WTC11 (cell line): ENCODE measurements at regions not wholly inside any gene's neighbourhood (a gene's known extent, or its start where the extent isn't known, plus 50 kb on each side); places are given as distances from the start of the nearest gene placed in this dataset.

ENCODE experiments used
- ATAC-seq: fragments of 200-7000 bp; cut with Tn5 transposase; 2 replicates; pipeline ENCODE4 v1.10.0; 2021; ENCODE audit warnings: mild to moderate bottlenecking, moderate library complexity
- CTCF ChIA-PET: fragments of 300-600 bp; sonication (Branson Sonifier 250); formaldehyde crosslinking; loops from one replicate; lab custom pipeline; 2021; ENCODE audit warnings: antibody characterized with exemption; lab: Charles Lee
- POLR2A ChIA-PET: fragments of 350-600 bp; sonication (Branson Sonifier 250); formaldehyde crosslinking; loops from one replicate; lab custom pipeline; 2021; ENCODE audit warnings: antibody characterized with exemption; lab: Charles Lee
- DNase-seq: peaks from one replicate; pipeline ENCODE4 v3.0.0; 2021; ENCODE audit warnings: low spot score
- H3K27ac Mint-ChIP-seq: 2 replicates; pipeline ENCODE4 v1.8.0; 2021; ENCODE audit warnings: mixed read lengths
- H3K27me3 Mint-ChIP-seq: 2 replicates; pipeline ENCODE4 v1.8.0; 2021; ENCODE audit warnings: low read depth, mild to moderate bottlenecking, moderate library complexity, mixed read lengths
- H3K36me3 Mint-ChIP-seq: 2 replicates; pipeline ENCODE4 v1.8.0; 2021; ENCODE audit warnings: mixed read lengths
- H3K4me1 Mint-ChIP-seq: 2 replicates; pipeline ENCODE4 v1.8.0; 2022; ENCODE audit warnings: mixed read lengths
- H3K4me3 Mint-ChIP-seq: 2 replicates; pipeline ENCODE4 v1.8.0; 2021; ENCODE audit warnings: mild to moderate bottlenecking, moderate library complexity, mixed read lengths
- H3K9me3 Mint-ChIP-seq: 2 replicates; pipeline ENCODE4 v1.8.0; 2021; ENCODE audit warnings: mixed read lengths
- GRHL2 ChIP-seq: fragments of 250-450 bp; sonication (Bioruptor Pico); IDR thresholded peaks from 2 replicates; pipeline ENCODE4 v1.8.0; 2022; ENCODE audit warnings: mild to moderate bottlenecking, moderate library complexity; ENCODE audit not compliant: insufficient replicate concordance, severe bottlenecking
- RELA ChIP-seq: sonication (generic); formaldehyde crosslinking; IDR thresholded peaks from 2 replicates; pipeline ENCODE4 v1.8.1; 2022; ENCODE audit warnings: missing genetic modification reagents, mild to moderate bottlenecking, borderline replicate concordance
- RORB ChIP-seq: fragments of 250-450 bp; sonication (Bioruptor Pico); IDR thresholded peaks from 2 replicates; pipeline ENCODE4 v1.9.0; 2021; ENCODE audit warnings: mild to moderate bottlenecking
- SMAD4 ChIP-seq: sonication (generic); formaldehyde crosslinking; IDR thresholded peaks from 2 replicates; pipeline ENCODE4 v1.8.0; 2022; ENCODE audit warnings: mild to moderate bottlenecking, missing genetic modification reagents
- TEAD1 ChIP-seq: sonication (generic); formaldehyde crosslinking; IDR thresholded peaks from 2 replicates; pipeline ENCODE4 v1.8.0; 2022; ENCODE audit warnings: mild to moderate bottlenecking, missing genetic modification reagents
- TP53 ChIP-seq: sonication (generic); formaldehyde crosslinking; IDR thresholded peaks from 2 replicates; pipeline ENCODE4 v1.8.1; 2023; ENCODE audit warnings: mild to moderate bottlenecking, missing genetic modification reagents
- ZBTB21 ChIP-seq: sonication (generic); formaldehyde crosslinking; IDR thresholded peaks from 2 replicates; pipeline ENCODE4 v1.8.1; 2023; ENCODE audit warnings: mild to moderate bottlenecking, missing genetic modification reagents, borderline replicate concordance
- ZNF263 ChIP-seq: sonication (generic); formaldehyde crosslinking; IDR thresholded peaks from 2 replicates; pipeline ENCODE4 v1.8.1; 2022; ENCODE audit warnings: low read depth, mild to moderate bottlenecking, moderate library complexity, missing genetic modification reagents
- ZNF396 ChIP-seq: fragments of 250-450 bp; sonication (Bioruptor Pico); IDR thresholded peaks from 2 replicates; pipeline ENCODE4 v1.8.0; 2021; ENCODE audit warnings: mild to moderate bottlenecking, moderate library complexity, borderline replicate concordance
- TF ChIP-seq, protein P1 (sequence below): fragments of 250-450 bp; sonication (Bioruptor Pico); IDR thresholded peaks from 2 replicates; pipeline ENCODE4 v1.9.0; 2021; ENCODE audit warnings: mild to moderate bottlenecking
- TF ChIP-seq, protein P2 (sequence below): sonication (generic); formaldehyde crosslinking; IDR thresholded peaks from 2 replicates; pipeline ENCODE4 v1.8.0; 2023; ENCODE audit warnings: missing genetic modification reagents
- TF ChIP-seq, protein P3 (sequence below): sonication (generic); formaldehyde crosslinking; IDR thresholded peaks from 2 replicates; pipeline ENCODE4 v1.8.0; 2022; ENCODE audit warnings: mild to moderate bottlenecking, missing genetic modification reagents
- TF ChIP-seq, protein P4 (sequence below): sonication (generic); formaldehyde crosslinking; IDR thresholded peaks from 2 replicates; pipeline ENCODE4 v1.8.1; 2022; ENCODE audit warnings: low read depth, missing genetic modification reagents, borderline replicate concordance
- TF ChIP-seq, protein P5 (sequence below): sonication (generic); formaldehyde crosslinking; IDR thresholded peaks from 2 replicates; pipeline ENCODE4 v1.8.1; 2023; ENCODE audit warnings: mild to moderate bottlenecking, missing genetic modification reagents
- TF ChIP-seq, protein P6 (sequence below): fragments of 250-450 bp; sonication (Bioruptor Pico); IDR thresholded peaks from 2 replicates; pipeline ENCODE4 v1.9.0; 2021; ENCODE audit warnings: moderate library complexity, mild to moderate bottlenecking, inconsistent platforms, borderline replicate concordance
- TF ChIP-seq, protein P7 (sequence below): sonication (generic); formaldehyde crosslinking; IDR thresholded peaks from 2 replicates; pipeline ENCODE4 v1.8.1; 2023; ENCODE audit warnings: mild to moderate bottlenecking, missing genetic modification reagents

DNA sequence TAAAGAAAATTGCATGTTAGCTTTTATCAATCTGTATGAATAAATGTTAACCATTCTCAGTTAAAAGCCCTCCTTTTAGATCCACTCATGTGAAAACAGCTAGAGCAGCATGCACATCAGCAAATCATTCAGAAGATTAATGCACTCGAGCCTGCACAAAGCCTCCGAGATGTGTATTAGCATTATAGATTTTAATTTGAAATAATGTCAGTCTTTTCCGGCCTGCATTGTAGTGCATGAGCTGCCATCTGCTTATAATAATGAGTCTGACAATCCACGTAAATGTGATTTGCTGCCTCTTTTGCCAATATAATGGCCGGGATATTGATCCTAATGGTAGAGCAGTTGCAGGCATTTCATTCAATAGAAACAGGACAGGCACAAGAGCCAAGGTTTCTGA, 585.1 kb downstream of the IRX1 start:
- Mint-ChIP-seq H3K9me3 (peaks cover 47% of the 10 kb centered on the region), H3K27me3 (peaks cover 3% of the 10 kb centered on the region; the same call in 1 of the 2 replicates), H3K27ac (no peak overlapping the region), H3K36me3 (peaks cover 20% of the 10 kb centered on the region), H3K4me3 (no peak overlapping the region), H3K4me1 (no peaks in the 10 kb centered on the region)
- ATAC-seq (no peak), DNase-seq (no peak)
- POLR2A ChIA-PET: no interaction called here
- TF ChIP-seq, protein P1, sequence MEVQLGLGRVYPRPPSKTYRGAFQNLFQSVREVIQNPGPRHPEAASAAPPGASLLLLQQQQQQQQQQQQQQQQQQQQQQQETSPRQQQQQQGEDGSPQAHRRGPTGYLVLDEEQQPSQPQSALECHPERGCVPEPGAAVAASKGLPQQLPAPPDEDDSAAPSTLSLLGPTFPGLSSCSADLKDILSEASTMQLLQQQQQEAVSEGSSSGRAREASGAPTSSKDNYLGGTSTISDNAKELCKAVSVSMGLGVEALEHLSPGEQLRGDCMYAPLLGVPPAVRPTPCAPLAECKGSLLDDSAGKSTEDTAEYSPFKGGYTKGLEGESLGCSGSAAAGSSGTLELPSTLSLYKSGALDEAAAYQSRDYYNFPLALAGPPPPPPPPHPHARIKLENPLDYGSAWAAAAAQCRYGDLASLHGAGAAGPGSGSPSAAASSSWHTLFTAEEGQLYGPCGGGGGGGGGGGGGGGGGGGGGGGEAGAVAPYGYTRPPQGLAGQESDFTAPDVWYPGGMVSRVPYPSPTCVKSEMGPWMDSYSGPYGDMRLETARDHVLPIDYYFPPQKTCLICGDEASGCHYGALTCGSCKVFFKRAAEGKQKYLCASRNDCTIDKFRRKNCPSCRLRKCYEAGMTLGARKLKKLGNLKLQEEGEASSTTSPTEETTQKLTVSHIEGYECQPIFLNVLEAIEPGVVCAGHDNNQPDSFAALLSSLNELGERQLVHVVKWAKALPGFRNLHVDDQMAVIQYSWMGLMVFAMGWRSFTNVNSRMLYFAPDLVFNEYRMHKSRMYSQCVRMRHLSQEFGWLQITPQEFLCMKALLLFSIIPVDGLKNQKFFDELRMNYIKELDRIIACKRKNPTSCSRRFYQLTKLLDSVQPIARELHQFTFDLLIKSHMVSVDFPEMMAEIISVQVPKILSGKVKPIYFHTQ (CRISPR knock-in tag): no peak
- TF ChIP-seq SMAD4 (CRISPR knock-in tag) (no peak), RELA (CRISPR knock-in tag) (no peak), RORB (no peak), GRHL2 (no peak), TP53 (CRISPR knock-in tag) (no peak), ZBTB21 (CRISPR knock-in tag) (no peak), ZNF396 (CRISPR knock-in tag) (no peak)
- TF ChIP-seq, protein P2, sequence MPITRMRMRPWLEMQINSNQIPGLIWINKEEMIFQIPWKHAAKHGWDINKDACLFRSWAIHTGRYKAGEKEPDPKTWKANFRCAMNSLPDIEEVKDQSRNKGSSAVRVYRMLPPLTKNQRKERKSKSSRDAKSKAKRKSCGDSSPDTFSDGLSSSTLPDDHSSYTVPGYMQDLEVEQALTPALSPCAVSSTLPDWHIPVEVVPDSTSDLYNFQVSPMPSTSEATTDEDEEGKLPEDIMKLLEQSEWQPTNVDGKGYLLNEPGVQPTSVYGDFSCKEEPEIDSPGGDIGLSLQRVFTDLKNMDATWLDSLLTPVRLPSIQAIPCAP (CRISPR knock-in tag): no peak
- TF ChIP-seq, protein P3, sequence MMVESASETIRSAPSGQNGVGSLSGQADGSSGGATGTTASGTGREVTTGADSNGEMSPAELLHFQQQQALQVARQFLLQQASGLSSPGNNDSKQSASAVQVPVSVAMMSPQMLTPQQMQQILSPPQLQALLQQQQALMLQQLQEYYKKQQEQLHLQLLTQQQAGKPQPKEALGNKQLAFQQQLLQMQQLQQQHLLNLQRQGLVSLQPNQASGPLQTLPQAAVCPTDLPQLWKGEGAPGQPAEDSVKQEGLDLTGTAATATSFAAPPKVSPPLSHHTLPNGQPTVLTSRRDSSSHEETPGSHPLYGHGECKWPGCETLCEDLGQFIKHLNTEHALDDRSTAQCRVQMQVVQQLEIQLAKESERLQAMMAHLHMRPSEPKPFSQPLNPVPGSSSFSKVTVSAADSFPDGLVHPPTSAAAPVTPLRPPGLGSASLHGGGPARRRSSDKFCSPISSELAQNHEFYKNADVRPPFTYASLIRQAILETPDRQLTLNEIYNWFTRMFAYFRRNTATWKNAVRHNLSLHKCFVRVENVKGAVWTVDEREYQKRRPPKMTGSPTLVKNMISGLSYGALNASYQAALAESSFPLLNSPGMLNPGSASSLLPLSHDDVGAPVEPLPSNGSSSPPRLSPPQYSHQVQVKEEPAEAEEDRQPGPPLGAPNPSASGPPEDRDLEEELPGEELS (CRISPR knock-in tag): no peak
- CTCF ChIA-PET: no interaction called here

DNA sequence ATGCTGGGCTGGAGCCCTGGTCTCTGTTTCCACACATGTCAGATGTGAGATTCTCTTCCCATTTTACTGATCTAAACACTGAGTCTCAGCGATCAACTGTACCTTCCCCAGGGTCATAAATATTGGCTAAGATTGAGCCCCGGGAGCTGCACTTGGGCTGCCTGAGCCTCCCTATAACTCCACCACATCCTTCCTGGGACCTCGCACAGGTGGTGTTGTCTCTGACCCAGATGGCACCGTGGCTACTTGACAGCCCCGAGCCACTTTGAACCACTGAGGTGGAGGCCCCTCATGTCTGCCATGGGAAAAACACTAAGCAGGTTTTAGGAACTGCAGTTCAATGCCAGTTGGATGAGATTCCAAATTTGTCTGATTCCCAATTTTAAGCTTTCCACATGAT, 586.5 kb downstream of the IRX1 start:
- H3K4me3 Mint-ChIP-seq: no peak overlapping the region
- peaks cover 20% of the 10 kb centered on the region for H3K36me3 Mint-ChIP-seq
- H3K27me3 Mint-ChIP-seq: no peaks in the 10 kb centered on the region; the same call in 1 of the 2 replicates
- ChIA-PET POLR2A (no interaction called here), CTCF (no interaction called here)
- no peak for ATAC-seq
- peaks cover 47% of the 10 kb centered on the region for H3K9me3 Mint-ChIP-seq
- DNase-seq: no peak
- no peaks in the 10 kb centered on the region for H3K4me1 Mint-ChIP-seq
- TF ChIP-seq, protein P4, sequence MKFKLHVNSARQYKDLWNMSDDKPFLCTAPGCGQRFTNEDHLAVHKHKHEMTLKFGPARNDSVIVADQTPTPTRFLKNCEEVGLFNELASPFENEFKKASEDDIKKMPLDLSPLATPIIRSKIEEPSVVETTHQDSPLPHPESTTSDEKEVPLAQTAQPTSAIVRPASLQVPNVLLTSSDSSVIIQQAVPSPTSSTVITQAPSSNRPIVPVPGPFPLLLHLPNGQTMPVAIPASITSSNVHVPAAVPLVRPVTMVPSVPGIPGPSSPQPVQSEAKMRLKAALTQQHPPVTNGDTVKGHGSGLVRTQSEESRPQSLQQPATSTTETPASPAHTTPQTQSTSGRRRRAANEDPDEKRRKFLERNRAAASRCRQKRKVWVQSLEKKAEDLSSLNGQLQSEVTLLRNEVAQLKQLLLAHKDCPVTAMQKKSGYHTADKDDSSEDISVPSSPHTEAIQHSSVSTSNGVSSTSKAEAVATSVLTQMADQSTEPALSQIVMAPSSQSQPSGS (CRISPR knock-in tag): no peak
- no peak for TF ChIP-seq ZNF263
- no peak for TF ChIP-seq RELA (CRISPR knock-in tag)
- TF ChIP-seq TEAD1 (CRISPR knock-in tag): no peak
- TF ChIP-seq, protein P5, sequence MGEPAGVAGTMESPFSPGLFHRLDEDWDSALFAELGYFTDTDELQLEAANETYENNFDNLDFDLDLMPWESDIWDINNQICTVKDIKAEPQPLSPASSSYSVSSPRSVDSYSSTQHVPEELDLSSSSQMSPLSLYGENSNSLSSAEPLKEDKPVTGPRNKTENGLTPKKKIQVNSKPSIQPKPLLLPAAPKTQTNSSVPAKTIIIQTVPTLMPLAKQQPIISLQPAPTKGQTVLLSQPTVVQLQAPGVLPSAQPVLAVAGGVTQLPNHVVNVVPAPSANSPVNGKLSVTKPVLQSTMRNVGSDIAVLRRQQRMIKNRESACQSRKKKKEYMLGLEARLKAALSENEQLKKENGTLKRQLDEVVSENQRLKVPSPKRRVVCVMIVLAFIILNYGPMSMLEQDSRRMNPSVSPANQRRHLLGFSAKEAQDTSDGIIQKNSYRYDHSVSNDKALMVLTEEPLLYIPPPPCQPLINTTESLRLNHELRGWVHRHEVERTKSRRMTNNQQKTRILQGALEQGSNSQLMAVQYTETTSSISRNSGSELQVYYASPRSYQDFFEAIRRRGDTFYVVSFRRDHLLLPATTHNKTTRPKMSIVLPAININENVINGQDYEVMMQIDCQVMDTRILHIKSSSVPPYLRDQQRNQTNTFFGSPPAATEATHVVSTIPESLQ (CRISPR knock-in tag): no peak
- TF ChIP-seq, protein P6, sequence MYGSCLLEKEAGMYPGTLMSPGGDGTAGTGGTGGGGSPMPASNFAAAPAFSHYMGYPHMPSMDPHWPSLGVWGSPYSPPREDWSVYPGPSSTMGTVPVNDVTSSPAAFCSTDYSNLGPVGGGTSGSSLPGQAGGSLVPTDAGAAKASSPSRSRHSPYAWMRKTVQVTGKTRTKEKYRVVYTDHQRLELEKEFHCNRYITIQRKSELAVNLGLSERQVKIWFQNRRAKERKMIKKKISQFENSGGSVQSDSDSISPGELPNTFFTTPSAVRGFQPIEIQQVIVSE (CRISPR knock-in tag): no peak
- TF ChIP-seq, protein P7, sequence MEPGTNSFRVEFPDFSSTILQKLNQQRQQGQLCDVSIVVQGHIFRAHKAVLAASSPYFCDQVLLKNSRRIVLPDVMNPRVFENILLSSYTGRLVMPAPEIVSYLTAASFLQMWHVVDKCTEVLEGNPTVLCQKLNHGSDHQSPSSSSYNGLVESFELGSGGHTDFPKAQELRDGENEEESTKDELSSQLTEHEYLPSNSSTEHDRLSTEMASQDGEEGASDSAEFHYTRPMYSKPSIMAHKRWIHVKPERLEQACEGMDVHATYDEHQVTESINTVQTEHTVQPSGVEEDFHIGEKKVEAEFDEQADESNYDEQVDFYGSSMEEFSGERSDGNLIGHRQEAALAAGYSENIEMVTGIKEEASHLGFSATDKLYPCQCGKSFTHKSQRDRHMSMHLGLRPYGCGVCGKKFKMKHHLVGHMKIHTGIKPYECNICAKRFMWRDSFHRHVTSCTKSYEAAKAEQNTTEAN (CRISPR knock-in tag): no peak
- no peak overlapping the region for H3K27ac Mint-ChIP-seq
